ENCODE measurements at regions not wholly inside any gene's neighbourhood (a gene's known extent, or its start where the extent isn't known, plus 50 kb on each side); places are given as distances from the start of the nearest gene placed in this dataset.

- Histone ChIP-seq H3K9me3 (replicated peaks in 1 of 3) (no peaks in the 10 kb centered on the region), H3K4me3 (no peak overlapping the region), H3K4me1 (replicated peaks in 1 of 2) (no peaks in the 10 kb centered on the region), H3K27ac (no peak overlapping the region), H3K27me3 (no peaks in the 10 kb centered on the region), H3K36me3 (replicated peaks in 1 of 2) (no peaks in the 10 kb centered on the region)
- DNase-seq, result no peak
- intact Hi-C loops (cut with DNase I), result no loop called here
- TF ChIP-seq POLR2A (IDR thresholded peaks at IDR 0.05), result no peak
- no peak for TF ChIP-seq CTCF (IDR thresholded peaks at IDR 0.05)
These were observed 742.6 kb downstream of the FAT4 start for GRCh38 chr4:126057371-126057770.

GRCh38 chr4:126058596-126058995 lies 743.8 kb downstream of the FAT4 start:
- no peak for TF ChIP-seq CTCF (IDR thresholded peaks at IDR 0.05)
- no peak for TF ChIP-seq POLR2A (IDR thresholded peaks at IDR 0.05)
- Histone ChIP-seq H3K27ac (no peak overlapping the region), H3K27me3 (no peaks in the 10 kb centered on the region), H3K4me3 (no peak overlapping the region), H3K36me3 (replicated peaks in 1 of 2) (no peaks in the 10 kb centered on the region), H3K9me3 (replicated peaks in 1 of 3) (no peaks in the 10 kb centered on the region), H3K4me1 (replicated peaks in 1 of 2) (no peaks in the 10 kb centered on the region)
- intact Hi-C loops (cut with DNase I), result no loop called here
- DNase-seq, result no peak
- WGBS, 4 donors, result 66 to 91% (median 83%) methylated on average over 2 of the region's 2 CpGs

- Histone ChIP-seq H3K4me3 (no peak overlapping the region), H3K4me1 (replicated peaks in 1 of 2) (no peaks in the 10 kb centered on the region), H3K27ac (no peak overlapping the region), H3K27me3 (no peaks in the 10 kb centered on the region), H3K9me3 (replicated peaks in 1 of 3) (no peaks in the 10 kb centered on the region), H3K36me3 (replicated peaks in 1 of 2) (no peaks in the 10 kb centered on the region)
- intact Hi-C loops (cut with DNase I), result no loop called here
- TF ChIP-seq POLR2A (IDR thresholded peaks at IDR 0.05) (no peak), CTCF (IDR thresholded peaks at IDR 0.05) (no peak)
- WGBS, 4 donors, result 68 to 94% (median 87%) methylated on average over 4 of the region's 4 CpGs
- no peak for DNase-seq
These were observed 746.9 kb downstream of the FAT4 start for GRCh38 chr4:126061655-126062054.

GRCh38 chr4:126065016-126065415 lies 750.3 kb downstream of the FAT4 start:
- DNase-seq, result no peak
- intact Hi-C loops (cut with DNase I), result no loop called here
- Histone ChIP-seq H3K4me1 (replicated peaks in 1 of 2) (no peaks in the 10 kb centered on the region), H3K36me3 (replicated peaks in 1 of 2) (no peaks in the 10 kb centered on the region), H3K27me3 (no peaks in the 10 kb centered on the region), H3K4me3 (no peak overlapping the region), H3K9me3 (replicated peaks in 1 of 3) (no peaks in the 10 kb centered on the region), H3K27ac (no peak overlapping the region)
- TF ChIP-seq CTCF (IDR thresholded peaks at IDR 0.05) (no peak), POLR2A (IDR thresholded peaks at IDR 0.05) (no peak)
